ENCODE measurements at regions not wholly inside any gene's neighbourhood (a gene's known extent, or its start where the extent isn't known, plus 50 kb on each side); places are given as distances from the start of the nearest gene placed in this dataset.

DNA sequence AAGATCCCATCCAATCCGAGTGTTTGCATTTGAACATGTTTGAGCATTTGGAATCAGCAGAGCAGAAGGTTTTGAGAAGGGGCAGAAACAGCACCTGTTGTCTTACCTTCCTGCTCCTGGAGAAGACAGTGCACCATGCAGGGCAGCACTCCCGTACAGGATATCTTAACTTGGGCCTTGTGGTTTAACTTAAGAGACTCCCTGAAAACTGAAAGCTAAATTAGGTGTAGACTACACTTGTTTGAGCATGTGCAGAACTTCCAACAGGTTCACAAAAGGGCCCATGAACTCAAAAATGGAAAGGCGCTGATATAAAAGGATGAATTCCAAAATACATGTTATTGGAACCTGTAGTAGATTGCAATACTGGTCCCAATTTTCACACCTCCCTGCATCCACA, 175.4 kb upstream of the PRICKLE2 start:
- CTCF ChIA-PET = no interaction called here
- Mint-ChIP-seq H3K36me3 (ENCODE audit: insufficient read depth, unreplicated experiment) (no peaks in the 10 kb centered on the region), H3K27ac (ENCODE audit: unreplicated experiment) (no peak overlapping the region), H3K4me3 (ENCODE audit: unreplicated experiment) (no peak overlapping the region), H3K9me3 (ENCODE audit: unreplicated experiment) (no peaks in the 10 kb centered on the region), H3K27me3 (ENCODE audit: insufficient read depth, unreplicated experiment) (no peaks in the 10 kb centered on the region), H3K4me1 (ENCODE audit: low read depth, unreplicated experiment) (no peaks in the 10 kb centered on the region)
- Histone ChIP-seq H3K9me3 (no peaks in the 10 kb centered on the region), H3K27me3 (replicated peaks; ENCODE audit: control insufficient read depth, insufficient read depth, low read length) (no peaks in the 10 kb centered on the region), H3K4me3 (ENCODE audit: low read depth, low read length) (no peak overlapping the region), H3K4me1 (no peaks in the 10 kb centered on the region), H3K36me3 (ENCODE audit: control insufficient read depth, insufficient read depth, low read length) (no peaks in the 10 kb centered on the region)
- intact Hi-C loops (cut with micrococcal nuclease; ENCODE audit: unreplicated experiment) = no loop called here
- no peak for TF ChIP-seq CTCF (IDR thresholded peaks at IDR 0.05; ENCODE audit: insufficient read depth in 1 of 2, low read depth in 1 of 2, low read length in 1 of 2, severe bottlenecking in 1 of 2, unreplicated experiment in 1 of 2)
- POLR2A ChIA-PET = no interaction called here
- no peak for DNase-seq
- BruUV-seq (replicated peaks) = no TSS peak

GRCh38 chr3:64399205-64399800, 174.0 kb upstream of the PRICKLE2 start:
- Mint-ChIP-seq H3K36me3 (ENCODE audit: insufficient read depth, unreplicated experiment) (no peaks in the 10 kb centered on the region), H3K4me3 (ENCODE audit: unreplicated experiment) (no peak overlapping the region), H3K27ac (ENCODE audit: unreplicated experiment) (no peak overlapping the region), H3K9me3 (ENCODE audit: unreplicated experiment) (no peaks in the 10 kb centered on the region), H3K4me1 (ENCODE audit: low read depth, unreplicated experiment) (no peaks in the 10 kb centered on the region), H3K27me3 (ENCODE audit: insufficient read depth, unreplicated experiment) (no peaks in the 10 kb centered on the region)
- DNase-seq = peak in 1 of 2 experiments; percentile 67
- no TSS peak for BruUV-seq (replicated peaks)
- TF ChIP-seq CTCF (IDR thresholded peaks at IDR 0.05; ENCODE audit: insufficient read depth in 1 of 2, low read depth in 1 of 2, low read length in 1 of 2, severe bottlenecking in 1 of 2, unreplicated experiment in 1 of 2) = peak; percentile 48 to 71
- CTCF ChIA-PET = no interaction called here
- intact Hi-C loops (cut with micrococcal nuclease; ENCODE audit: unreplicated experiment) = loop anchor here (1.0 to 2.0 kb wide), 4 partner anchors 55 to 369 kb away; no protein-coding TSS in a partner anchor
- no peaks in the 10 kb centered on the region for H3K27me3 ChIP-seq (replicated peaks; ENCODE audit: control insufficient read depth, insufficient read depth, low read length)
- no peaks in the 10 kb centered on the region for H3K9me3 ChIP-seq
- no peaks in the 10 kb centered on the region for H3K4me1 ChIP-seq
- H3K4me3 ChIP-seq (ENCODE audit: low read depth, low read length) = no peak overlapping the region
- POLR2A ChIA-PET = no interaction called here
- no peaks in the 10 kb centered on the region for H3K36me3 ChIP-seq (ENCODE audit: control insufficient read depth, insufficient read depth, low read length)

DNA sequence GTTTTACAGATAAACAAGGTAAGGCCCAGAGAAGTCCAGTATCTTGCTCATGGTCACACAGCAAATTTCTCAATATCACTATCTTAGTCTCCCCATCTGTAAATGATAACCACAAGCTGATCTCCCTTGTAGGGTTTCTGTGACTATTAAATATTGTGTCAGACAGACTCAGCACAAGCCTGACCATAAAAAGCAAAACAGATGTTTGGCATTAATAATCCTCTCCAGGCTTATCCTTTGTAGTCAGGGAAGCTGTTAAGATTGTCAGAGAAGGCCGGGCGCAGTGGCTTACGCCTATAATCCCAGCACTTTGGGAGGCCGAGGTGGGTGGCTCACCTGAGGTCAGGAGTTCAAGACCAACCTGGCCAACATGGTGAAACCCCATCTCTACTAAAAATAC, 173.2 kb upstream of the PRICKLE2 start:
- TF ChIP-seq CTCF (IDR thresholded peaks at IDR 0.05; ENCODE audit: insufficient read depth in 1 of 2, low read depth in 1 of 2, low read length in 1 of 2, severe bottlenecking in 1 of 2, unreplicated experiment in 1 of 2) = no peak
- Mint-ChIP-seq H3K27me3 (ENCODE audit: insufficient read depth, unreplicated experiment) (no peaks in the 10 kb centered on the region), H3K9me3 (ENCODE audit: unreplicated experiment) (no peaks in the 10 kb centered on the region), H3K4me1 (ENCODE audit: low read depth, unreplicated experiment) (no peaks in the 10 kb centered on the region), H3K36me3 (ENCODE audit: insufficient read depth, unreplicated experiment) (no peaks in the 10 kb centered on the region), H3K27ac (ENCODE audit: unreplicated experiment) (no peak overlapping the region), H3K4me3 (ENCODE audit: unreplicated experiment) (no peak overlapping the region)
- no peak for DNase-seq
- Histone ChIP-seq H3K4me1 (no peaks in the 10 kb centered on the region), H3K9me3 (no peaks in the 10 kb centered on the region), H3K36me3 (ENCODE audit: control insufficient read depth, insufficient read depth, low read length) (no peaks in the 10 kb centered on the region), H3K27me3 (replicated peaks; ENCODE audit: control insufficient read depth, insufficient read depth, low read length) (no peaks in the 10 kb centered on the region), H3K4me3 (ENCODE audit: low read depth, low read length) (no peak overlapping the region)
- intact Hi-C loops (cut with micrococcal nuclease; ENCODE audit: unreplicated experiment) = loop anchor here (2.0 kb wide), 2 partner anchors 54 to 80 kb away; no protein-coding TSS in a partner anchor
- POLR2A ChIA-PET = no interaction called here
- no TSS peak for BruUV-seq (replicated peaks)
- CTCF ChIA-PET = no interaction called here
